OCI-LY7 (cell line): ENCODE measurements at regions not wholly inside any gene's neighbourhood (a gene's known extent, or its start where the extent isn't known, plus 50 kb on each side); places are given as distances from the start of the nearest gene placed in this dataset.

Source experiments
- CTCF ChIP-seq: fragments of 200-600 bp; sonication (generic); conservative IDR thresholded peaks from 2 replicates; pipeline ENCODE4 v1.5.1; 2014; ENCODE audit warnings: mild to moderate bottlenecking, antibody characterized with exemption, low read length, moderate library complexity, mixed read lengths
- EZH2phosphoT487 ChIP-seq: fragments of 200-600 bp; sonication (generic); IDR thresholded peaks from 2 replicates; pipeline ENCODE4 v1.6.1; 2018; ENCODE audit warnings: low read depth, borderline replicate concordance, mild to moderate bottlenecking, mixed run types, antibody characterized with exemption, low read length, moderate library complexity, mixed read lengths

GRCh38 chr1:99457381-99458165 lies 188.3 kb upstream of the PALMD start:
- TF ChIP-seq CTCF: no peak
- TF ChIP-seq EZH2phosphoT487: no peak
